GM04503 (cell line): ENCODE measurements at regions not wholly inside any gene's neighbourhood (a gene's known extent, or its start where the extent isn't known, plus 50 kb on each side); places are given as distances from the start of the nearest gene placed in this dataset.
"Not testable (repeated sequence)": the region's sequence is repeated elsewhere in the genome, so short reads cannot be mapped to it uniquely, and the experiment has no call there.

ENCODE experiments used
- DNase-seq: peaks from one replicate; pipeline ENCODE4 v3.0.0-alpha.2; 2012; ENCODE audit warnings: low read depth

- DNase-seq, result no peak
Observed at GRCh38 chr12:127043731-127044130, 1223.2 kb upstream of the TMEM132C start.

GRCh38 chr12:127044836-127045235 is 1222.1 kb upstream of the TMEM132C start:
- no peak for DNase-seq

- DNase-seq, result no peak
Observed at GRCh38 chr12:127046467-127046866, 1220.5 kb upstream of the TMEM132C start.

- DNase-seq, result no peak
Observed at GRCh38 chr12:127048057-127048456, 1218.9 kb upstream of the TMEM132C start.

GRCh38 chr12:127048525-127048924 is 1218.4 kb upstream of the TMEM132C start:
- not testable (repeated sequence) for DNase-seq

GRCh38 chr12:127051139-127051538 is 1215.8 kb upstream of the TMEM132C start:
- DNase-seq, result no peak

- peak; percentile 55 for DNase-seq
Observed at GRCh38 chr12:127052511-127053232, 1214.3 kb upstream of the TMEM132C start.

GRCh38 chr12:127054531-127054930 is 1212.4 kb upstream of the TMEM132C start:
- DNase-seq, result peak; percentile 56

GRCh38 chr12:127060310-127060847 is 1206.6 kb upstream of the TMEM132C start:
- DNase-seq, result no peak

GRCh38 chr12:127060933-127061332 is 1206.0 kb upstream of the TMEM132C start:
- no peak for DNase-seq

- DNase-seq, result no peak
Observed at GRCh38 chr12:127063339-127064072, 1203.5 kb upstream of the TMEM132C start.

- no peak for DNase-seq
Observed at GRCh38 chr12:127064207-127064606, 1202.8 kb upstream of the TMEM132C start.

- no peak for DNase-seq
Observed at GRCh38 chr12:127065595-127065994, 1201.4 kb upstream of the TMEM132C start.

- no peak for DNase-seq
Observed at GRCh38 chr12:127070515-127071157, 1196.3 kb upstream of the TMEM132C start.

GRCh38 chr12:127074161-127074560 is 1192.8 kb upstream of the TMEM132C start:
- no peak for DNase-seq

GRCh38 chr12:127075981-127076380 is 1191.0 kb upstream of the TMEM132C start:
- no peak for DNase-seq

GRCh38 chr12:127077262-127078045 is 1189.5 kb upstream of the TMEM132C start:
- no peak for DNase-seq

- peak; percentile 44 for DNase-seq
Observed at GRCh38 chr12:127078577-127079350, 1188.2 kb upstream of the TMEM132C start.

- no peak for DNase-seq
Observed at GRCh38 chr12:127079636-127080035, 1187.3 kb upstream of the TMEM132C start.

- no peak for DNase-seq
Observed at GRCh38 chr12:127081058-127081457, 1185.9 kb upstream of the TMEM132C start.
